ENCODE measurements at regions not wholly inside any gene's neighbourhood (a gene's known extent, or its start where the extent isn't known, plus 50 kb on each side); places are given as distances from the start of the nearest gene placed in this dataset.
"Not testable (repeated sequence)": the region's sequence is repeated elsewhere in the genome, so short reads cannot be mapped to it uniquely, and the experiment has no call there.

DNA sequence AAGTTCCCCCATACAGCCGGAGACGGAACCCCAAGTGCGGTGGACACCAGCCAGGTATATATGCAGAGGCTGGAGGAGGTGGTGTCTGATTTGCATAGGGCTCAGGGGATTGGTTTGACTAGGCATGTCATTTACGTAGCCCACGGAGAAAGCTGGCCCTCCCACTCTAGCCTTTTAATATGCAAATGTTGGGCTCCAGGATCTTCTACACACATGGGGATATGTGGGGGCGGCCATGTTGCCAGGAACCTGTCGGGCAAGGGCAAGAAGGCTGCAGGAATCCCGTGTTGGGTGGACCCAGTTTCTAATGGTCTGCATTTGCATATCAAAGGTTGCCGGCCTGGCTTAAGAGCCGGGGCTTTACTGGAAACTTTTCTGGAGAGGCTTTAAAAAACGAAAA lies 57.4 kb downstream of the FTHL17 start:
- not testable (repeated sequence) for H3K27ac ChIP-seq

DNA sequence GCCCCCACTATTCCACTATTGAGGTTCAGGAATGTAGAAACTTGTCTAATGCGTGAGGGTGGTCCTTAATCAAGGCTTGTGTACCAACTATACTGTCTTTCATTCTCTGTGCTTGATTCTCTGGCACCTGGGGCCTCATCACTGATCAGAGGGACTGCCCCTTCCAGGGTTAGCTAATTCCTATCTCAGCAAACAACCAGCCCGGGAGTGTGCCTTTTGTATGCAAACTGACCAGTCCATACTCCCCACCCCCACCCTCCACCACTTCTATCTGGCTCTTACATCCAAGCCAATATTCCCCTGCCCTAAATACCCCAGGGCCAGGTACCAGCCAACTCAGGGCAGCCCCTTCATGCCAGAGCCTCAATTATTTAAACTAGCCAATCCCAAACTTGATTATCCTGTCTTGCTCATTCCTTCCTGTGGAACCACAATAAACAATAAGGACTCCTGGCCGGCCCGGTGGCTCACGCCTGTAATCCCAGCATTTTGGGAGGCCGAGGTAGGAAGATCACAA lies 59.3 kb downstream of the FTHL17 start:
- H3K27ac ChIP-seq = no peak overlapping the region
- TF ChIP-seq ZFX (IDR thresholded peaks at IDR 0.05) = no peak
- TF ChIP-seq, protein P1, sequence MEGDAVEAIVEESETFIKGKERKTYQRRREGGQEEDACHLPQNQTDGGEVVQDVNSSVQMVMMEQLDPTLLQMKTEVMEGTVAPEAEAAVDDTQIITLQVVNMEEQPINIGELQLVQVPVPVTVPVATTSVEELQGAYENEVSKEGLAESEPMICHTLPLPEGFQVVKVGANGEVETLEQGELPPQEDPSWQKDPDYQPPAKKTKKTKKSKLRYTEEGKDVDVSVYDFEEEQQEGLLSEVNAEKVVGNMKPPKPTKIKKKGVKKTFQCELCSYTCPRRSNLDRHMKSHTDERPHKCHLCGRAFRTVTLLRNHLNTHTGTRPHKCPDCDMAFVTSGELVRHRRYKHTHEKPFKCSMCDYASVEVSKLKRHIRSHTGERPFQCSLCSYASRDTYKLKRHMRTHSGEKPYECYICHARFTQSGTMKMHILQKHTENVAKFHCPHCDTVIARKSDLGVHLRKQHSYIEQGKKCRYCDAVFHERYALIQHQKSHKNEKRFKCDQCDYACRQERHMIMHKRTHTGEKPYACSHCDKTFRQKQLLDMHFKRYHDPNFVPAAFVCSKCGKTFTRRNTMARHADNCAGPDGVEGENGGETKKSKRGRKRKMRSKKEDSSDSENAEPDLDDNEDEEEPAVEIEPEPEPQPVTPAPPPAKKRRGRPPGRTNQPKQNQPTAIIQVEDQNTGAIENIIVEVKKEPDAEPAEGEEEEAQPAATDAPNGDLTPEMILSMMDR (conservative IDR thresholded peaks at IDR 0.05) = no peak

DNA sequence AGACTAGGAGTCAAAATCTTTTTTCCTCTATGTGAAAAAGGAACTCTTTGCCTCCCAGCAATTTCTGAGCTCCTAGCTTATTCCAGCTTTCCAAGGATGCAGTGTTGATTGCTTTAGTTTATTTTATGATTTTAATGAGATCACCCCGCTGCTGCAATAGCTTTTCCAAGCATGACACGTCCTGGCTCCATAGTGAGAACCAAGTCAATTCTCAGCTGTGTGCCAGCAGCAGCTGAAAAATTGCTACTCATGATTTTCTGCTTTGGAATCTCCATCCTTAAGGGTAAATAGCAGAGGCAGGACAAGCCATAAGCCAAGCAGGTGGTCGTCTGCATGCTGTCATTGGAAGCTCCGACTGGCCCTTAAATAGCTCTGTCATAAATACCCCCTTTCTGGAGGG lies 64.5 kb downstream of the FTHL17 start:
- no peak for TF ChIP-seq ZFX (IDR thresholded peaks at IDR 0.05)
- TF ChIP-seq, protein P1 (conservative IDR thresholded peaks at IDR 0.05) = no peak
- H3K27ac ChIP-seq = no peak overlapping the region

DNA sequence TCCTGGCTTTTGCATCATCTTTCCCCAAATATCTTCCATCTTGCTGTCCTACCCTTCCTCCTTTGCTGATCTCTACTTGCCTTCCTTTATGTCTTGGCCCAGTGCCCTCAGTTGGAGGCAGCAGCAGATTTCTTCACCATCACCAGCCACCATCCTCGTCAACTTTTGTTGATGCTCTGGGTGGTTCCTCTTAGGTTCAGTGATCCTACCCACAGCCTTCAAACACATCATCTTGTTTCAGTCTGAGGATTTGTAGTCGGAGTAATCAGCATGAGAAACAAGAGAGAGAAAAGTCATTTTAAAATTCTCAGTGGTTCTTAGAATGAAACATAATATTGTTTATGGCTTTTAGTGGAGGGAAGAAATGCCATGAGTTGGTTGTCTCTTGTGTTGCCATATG lies 65.8 kb downstream of the FTHL17 start:
- no peak for TF ChIP-seq ZFX (IDR thresholded peaks at IDR 0.05)
- TF ChIP-seq, protein P1 (conservative IDR thresholded peaks at IDR 0.05) = no peak
- no peak overlapping the region for H3K27ac ChIP-seq

DNA sequence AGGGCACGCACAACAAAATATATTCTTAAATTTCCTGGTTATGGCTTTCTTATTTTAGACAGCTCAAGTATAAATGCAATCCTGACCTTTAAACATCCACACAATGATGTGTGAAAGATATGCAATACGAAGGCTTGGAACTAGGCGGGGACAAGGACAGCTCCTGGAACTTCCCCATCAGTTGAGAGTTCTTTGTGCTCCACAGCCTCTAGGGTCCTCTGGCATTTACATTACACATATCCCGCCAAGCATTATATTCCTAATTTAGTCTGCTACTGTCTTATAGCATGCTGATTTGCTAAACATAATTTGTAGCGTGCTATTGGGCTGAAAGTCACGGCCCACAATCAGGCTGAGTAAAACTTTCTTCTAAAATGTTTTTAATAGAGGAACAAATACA lies 74.4 kb downstream of the FTHL17 start:
- TF ChIP-seq, protein P1 (conservative IDR thresholded peaks at IDR 0.05) = no peak
- no peak for TF ChIP-seq ZFX (IDR thresholded peaks at IDR 0.05)

DNA sequence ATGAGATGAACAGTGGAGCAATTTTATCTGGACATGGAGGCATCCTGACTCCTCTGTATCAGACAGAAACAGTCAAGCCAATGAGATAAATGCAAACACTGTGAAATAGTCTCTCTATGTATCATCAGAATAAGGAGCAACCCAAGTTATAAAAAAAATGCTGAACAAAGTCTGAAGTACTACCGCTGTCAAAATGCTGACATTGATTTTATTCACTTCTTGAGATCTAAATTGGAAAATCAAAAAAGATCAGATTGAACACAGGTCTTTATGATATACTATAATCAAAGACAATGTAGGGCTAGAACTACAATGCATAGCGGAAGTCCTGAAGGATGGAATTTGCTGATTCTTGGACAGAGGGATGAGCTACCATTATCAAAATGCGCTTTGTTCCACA lies 76.1 kb downstream of the FTHL17 start:
- TF ChIP-seq ZFX (IDR thresholded peaks at IDR 0.05) = no peak
- TF ChIP-seq, protein P1 (conservative IDR thresholded peaks at IDR 0.05) = no peak
- no peak overlapping the region for H3K27ac ChIP-seq

More for the DNA sequence above, 74.4 kb downstream of the FTHL17 start:
- H3K27ac ChIP-seq = no peak overlapping the region

DNA sequence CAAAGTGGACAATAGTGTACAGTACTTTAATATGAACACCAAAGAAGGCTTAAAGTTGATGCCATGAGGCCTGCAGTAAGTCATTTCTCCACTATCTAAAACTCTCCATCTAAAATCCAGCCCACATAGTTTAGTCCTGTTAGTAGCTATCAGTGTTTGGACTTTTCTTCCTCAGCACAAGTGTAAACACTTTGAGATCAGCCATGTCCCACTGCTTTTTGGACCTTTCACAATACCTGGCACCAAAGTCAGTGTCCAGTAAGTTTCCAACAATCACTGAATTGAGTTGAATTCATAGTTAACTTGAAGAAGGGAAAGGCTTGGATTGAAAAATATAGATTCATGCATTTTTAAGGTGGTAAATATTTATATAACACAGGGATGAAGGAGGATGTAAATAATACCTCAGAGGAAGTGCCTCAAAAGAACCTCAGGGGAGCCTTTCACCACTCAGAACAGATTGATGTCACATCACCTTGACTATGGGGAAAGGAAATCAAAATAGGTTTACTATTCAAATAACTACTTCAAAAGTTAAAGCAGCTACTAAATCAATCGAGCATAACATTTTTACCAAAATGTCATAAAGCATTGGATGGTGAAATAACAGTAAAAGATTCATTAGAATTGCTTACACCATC lies 76.7 kb downstream of the FTHL17 start:
- no peak for TF ChIP-seq ZFX (IDR thresholded peaks at IDR 0.05)
- TF ChIP-seq, protein P1 (conservative IDR thresholded peaks at IDR 0.05) = no peak
- H3K27ac ChIP-seq = no peak overlapping the region

DNA sequence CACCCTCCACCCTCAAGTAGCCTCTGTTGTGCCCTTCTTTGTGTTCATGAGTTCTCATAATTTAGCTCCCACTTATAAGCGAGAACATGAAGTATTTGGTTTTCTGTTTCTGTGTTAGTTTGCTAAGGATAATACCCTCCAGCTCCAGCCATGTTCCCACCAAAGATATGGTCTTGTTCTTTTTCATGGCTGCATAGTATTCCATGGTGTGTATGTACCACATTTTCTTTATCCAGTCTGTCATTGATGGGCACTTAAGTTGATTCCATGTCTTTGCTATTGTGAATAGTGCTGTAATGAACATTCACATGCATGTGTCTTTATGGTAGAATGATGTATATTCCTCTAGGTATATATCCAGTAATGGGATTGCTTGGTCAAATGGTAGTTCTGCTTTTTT lies 77.8 kb downstream of the FTHL17 start:
- H3K27ac ChIP-seq = not testable (repeated sequence)
